ENCODE measurements at regions not wholly inside any gene's neighbourhood (a gene's known extent, or its start where the extent isn't known, plus 50 kb on each side); places are given as distances from the start of the nearest gene placed in this dataset.

- Histone ChIP-seq H3K4me2 (ENCODE audit: low read length) (no peak overlapping the region), H3K4me3 (ENCODE audit: low read length) (no peak overlapping the region), H3K36me3 (replicated peaks; ENCODE audit: low read depth, low read length) (no peaks in the 10 kb centered on the region), H3K9ac (ENCODE audit: low read length) (no peak overlapping the region), H3K79me2 (ENCODE audit: low read length) (no peaks in the 10 kb centered on the region), H2AFZ (ENCODE audit: low read depth, low read length) (no peak overlapping the region), H3K9me3 (ENCODE audit: insufficient read depth, low read length) (no peaks in the 10 kb centered on the region), H3K27ac (ENCODE audit: low read length) (no peak overlapping the region), H4K20me1 (ENCODE audit: insufficient read depth, low read length) (no peaks in the 10 kb centered on the region), H3K27me3 (ENCODE audit: low read depth, low read length) (no peaks in the 10 kb centered on the region), H3K4me1 (ENCODE audit: low read length) (no peaks in the 10 kb centered on the region)
- TF ChIP-seq CTCF (IDR thresholded peaks at IDR 0.05; ENCODE audit: low read depth, low read length), result no peak
- no peak for TF ChIP-seq EZH2phosphoT487 (IDR thresholded peaks at IDR 0.05; ENCODE audit: low read depth)
Observed at GRCh38 chr12:58296863-58297262, 355.5 kb downstream of the ATP23 start.

GRCh38 chr12:58298803-58299202 is 357.4 kb downstream of the ATP23 start:
- H3K4me1 ChIP-seq (ENCODE audit: low read length), result no peaks in the 10 kb centered on the region
- TF ChIP-seq EZH2phosphoT487 (IDR thresholded peaks at IDR 0.05; ENCODE audit: low read depth) (no peak), CTCF (IDR thresholded peaks at IDR 0.05; ENCODE audit: low read depth, low read length) (no peak)
- no peaks in the 10 kb centered on the region for H4K20me1 ChIP-seq (ENCODE audit: insufficient read depth, low read length)
- no peak overlapping the region for H3K27ac ChIP-seq (ENCODE audit: low read length)
- H3K79me2 ChIP-seq (ENCODE audit: low read length), result no peaks in the 10 kb centered on the region
- no peak overlapping the region for H3K4me3 ChIP-seq (ENCODE audit: low read length)
- H3K27me3 ChIP-seq (ENCODE audit: low read depth, low read length), result no peaks in the 10 kb centered on the region
- H3K9ac ChIP-seq (ENCODE audit: low read length), result no peak overlapping the region
- H2AFZ ChIP-seq (ENCODE audit: low read depth, low read length), result no peak overlapping the region
- no peaks in the 10 kb centered on the region for H3K9me3 ChIP-seq (ENCODE audit: insufficient read depth, low read length)
- no peak overlapping the region for H3K4me2 ChIP-seq (ENCODE audit: low read length)
- no peaks in the 10 kb centered on the region for H3K36me3 ChIP-seq (replicated peaks; ENCODE audit: low read depth, low read length)

- H3K36me3 ChIP-seq (replicated peaks; ENCODE audit: low read depth, low read length), result no peaks in the 10 kb centered on the region
- H3K9ac ChIP-seq (ENCODE audit: low read length), result no peak overlapping the region
- no peaks in the 10 kb centered on the region for H3K4me1 ChIP-seq (ENCODE audit: low read length)
- no peak for TF ChIP-seq EZH2phosphoT487 (IDR thresholded peaks at IDR 0.05; ENCODE audit: low read depth)
- no peak for TF ChIP-seq CTCF (IDR thresholded peaks at IDR 0.05; ENCODE audit: low read depth, low read length)
- H3K4me2 ChIP-seq (ENCODE audit: low read length), result no peak overlapping the region
- H4K20me1 ChIP-seq (ENCODE audit: insufficient read depth, low read length), result no peaks in the 10 kb centered on the region
- no peak overlapping the region for H2AFZ ChIP-seq (ENCODE audit: low read depth, low read length)
- H3K4me3 ChIP-seq (ENCODE audit: low read length), result no peak overlapping the region
- H3K27me3 ChIP-seq (ENCODE audit: low read depth, low read length), result no peaks in the 10 kb centered on the region
- no peaks in the 10 kb centered on the region for H3K79me2 ChIP-seq (ENCODE audit: low read length)
- no peak overlapping the region for H3K27ac ChIP-seq (ENCODE audit: low read length)
- no peaks in the 10 kb centered on the region for H3K9me3 ChIP-seq (ENCODE audit: insufficient read depth, low read length)
Observed at GRCh38 chr12:58299371-58299770, 358.0 kb downstream of the ATP23 start.

GRCh38 chr12:58301038-58301729 is 359.8 kb downstream of the ATP23 start:
- no peaks in the 10 kb centered on the region for H3K79me2 ChIP-seq (ENCODE audit: low read length)
- H3K4me1 ChIP-seq (ENCODE audit: low read length), result no peaks in the 10 kb centered on the region
- no peak overlapping the region for H2AFZ ChIP-seq (ENCODE audit: low read depth, low read length)
- H4K20me1 ChIP-seq (ENCODE audit: insufficient read depth, low read length), result no peaks in the 10 kb centered on the region
- no peak overlapping the region for H3K9ac ChIP-seq (ENCODE audit: low read length)
- H3K36me3 ChIP-seq (replicated peaks; ENCODE audit: low read depth, low read length), result no peaks in the 10 kb centered on the region
- no peak overlapping the region for H3K4me3 ChIP-seq (ENCODE audit: low read length)
- no peak overlapping the region for H3K27ac ChIP-seq (ENCODE audit: low read length)
- TF ChIP-seq CTCF (IDR thresholded peaks at IDR 0.05; ENCODE audit: low read depth, low read length) (no peak), EZH2phosphoT487 (IDR thresholded peaks at IDR 0.05; ENCODE audit: low read depth) (no peak)
- no peak overlapping the region for H3K4me2 ChIP-seq (ENCODE audit: low read length)
- no peaks in the 10 kb centered on the region for H3K9me3 ChIP-seq (ENCODE audit: insufficient read depth, low read length)
- no peaks in the 10 kb centered on the region for H3K27me3 ChIP-seq (ENCODE audit: low read depth, low read length)
